Fibroblast of peridontal ligament (primary cell): ENCODE measurements at regions not wholly inside any gene's neighbourhood (a gene's known extent, or its start where the extent isn't known, plus 50 kb on each side); places are given as distances from the start of the nearest gene placed in this dataset.
"Not testable (repeated sequence)": the region's sequence is repeated elsewhere in the genome, so short reads cannot be mapped to it uniquely, and the experiment has no call there.

Source experiments
- DNase-seq: peaks from one replicate; pipeline ENCODE4 v3.0.0-alpha.2; 2010; ENCODE audit errors: extremely low read depth

DNA sequence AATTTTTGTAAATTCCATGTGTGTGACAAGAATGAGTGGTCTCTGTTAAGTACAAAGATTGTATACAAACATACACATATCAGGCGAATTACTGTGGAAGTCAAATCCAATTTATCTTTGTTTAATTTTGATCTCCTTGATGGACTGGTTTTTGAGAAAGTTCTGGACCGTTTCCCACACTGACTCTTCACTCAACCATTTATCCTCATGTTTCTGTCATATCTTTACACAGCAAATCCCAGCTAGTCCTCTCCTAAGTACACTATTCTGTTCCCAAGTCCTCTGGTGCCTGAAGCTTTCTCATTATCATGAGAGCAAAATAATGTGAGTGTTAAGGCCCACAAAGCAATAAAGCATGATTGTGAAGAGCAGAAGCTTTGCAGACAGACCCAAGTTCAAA lies 189.9 kb downstream of the WNT5A start:
- DNase-seq: no peak

GRCh38 chr3:55296791-55297190 lies 190.3 kb downstream of the WNT5A start:
- DNase-seq: peak; percentile 75

DNA sequence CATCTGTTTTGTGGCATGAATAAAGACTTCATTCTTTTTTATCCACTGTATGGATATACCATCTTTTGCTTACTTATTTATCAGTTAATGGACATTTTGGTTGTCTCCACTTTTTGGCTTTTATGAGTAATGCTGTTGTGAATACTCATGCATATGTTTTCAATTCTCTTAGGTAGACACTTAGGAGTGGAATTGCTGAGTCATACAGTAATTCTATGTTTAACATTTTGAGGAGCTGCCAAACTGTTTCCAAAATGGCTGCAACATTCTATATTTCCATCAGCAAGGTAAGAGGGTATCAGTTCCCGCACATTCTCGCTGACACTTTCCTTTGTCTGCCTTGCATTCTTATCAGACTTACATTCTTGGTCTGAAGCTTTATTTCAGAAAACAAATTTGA lies 191.1 kb downstream of the WNT5A start:
- DNase-seq: peak; percentile 78

GRCh38 chr3:55294557-55294956 lies 192.5 kb downstream of the WNT5A start:
- no peak for DNase-seq

GRCh38 chr3:55292360-55292759 lies 194.7 kb downstream of the WNT5A start:
- DNase-seq: no peak

DNA sequence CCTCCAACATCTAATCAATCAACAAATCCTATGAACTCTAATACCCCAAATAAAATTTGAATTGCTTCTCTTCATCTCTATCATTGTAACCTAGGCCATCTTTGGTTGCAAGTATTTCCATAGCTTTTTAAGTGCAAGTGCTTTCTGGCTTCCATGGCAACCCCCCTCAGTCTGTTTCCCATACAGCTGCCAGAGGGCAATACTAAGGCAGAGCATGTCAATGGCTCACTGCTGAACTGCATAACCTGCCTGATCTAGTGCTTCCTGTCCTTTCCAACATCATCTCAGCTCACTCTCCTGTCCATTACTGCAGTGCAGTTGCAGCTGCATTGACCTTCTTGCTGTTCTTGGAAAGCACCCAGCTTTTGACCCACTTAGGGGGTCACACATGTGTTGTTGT lies 198.4 kb downstream of the WNT5A start:
- DNase-seq: no peak

GRCh38 chr3:55286693-55287092 lies 200.4 kb downstream of the WNT5A start:
- no peak for DNase-seq

- DNase-seq: peak; percentile 79
These were observed 201.9 kb downstream of the WNT5A start for GRCh38 chr3:55285156-55285555.

- DNase-seq: no peak
These were observed 203.6 kb downstream of the WNT5A start for GRCh38 chr3:55283441-55283925.

GRCh38 chr3:55282994-55283393 lies 204.1 kb downstream of the WNT5A start:
- no peak for DNase-seq

DNA sequence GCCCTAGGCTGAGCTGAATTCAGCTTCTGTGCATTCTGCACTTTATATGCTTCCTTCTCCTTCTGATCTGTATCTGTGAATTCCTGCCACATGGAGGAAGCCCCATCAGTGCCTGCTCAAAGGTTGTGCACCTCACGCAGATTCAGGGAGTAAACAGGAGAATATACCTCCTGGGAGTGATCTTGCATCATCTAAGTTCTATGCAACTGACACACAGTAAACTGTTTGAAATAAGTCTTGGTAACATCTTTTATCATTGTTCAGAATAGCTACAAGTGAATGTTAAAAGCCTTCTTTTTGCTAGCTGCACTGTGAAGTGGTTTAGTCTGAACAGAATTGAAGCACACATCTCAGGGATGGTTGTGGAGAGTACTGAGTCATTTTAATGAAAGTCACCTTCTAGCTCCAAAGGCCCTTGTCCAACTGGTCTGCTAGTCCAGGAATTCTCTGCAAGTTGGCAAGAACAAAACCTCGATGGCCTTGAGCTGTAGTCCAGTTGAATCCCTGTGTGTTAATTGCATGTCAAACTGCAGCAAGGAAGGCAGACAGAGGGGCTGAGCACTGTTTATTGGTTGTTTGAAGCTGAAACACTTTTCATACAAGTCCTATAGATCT lies 215.0 kb downstream of the WNT5A start:
- peak; percentile 34 for DNase-seq

- no peak for DNase-seq
These were observed 215.6 kb downstream of the WNT5A start for GRCh38 chr3:55271549-55271948.

- peak; percentile 64 for DNase-seq
These were observed 216.1 kb downstream of the WNT5A start for GRCh38 chr3:55270976-55271375.

DNA sequence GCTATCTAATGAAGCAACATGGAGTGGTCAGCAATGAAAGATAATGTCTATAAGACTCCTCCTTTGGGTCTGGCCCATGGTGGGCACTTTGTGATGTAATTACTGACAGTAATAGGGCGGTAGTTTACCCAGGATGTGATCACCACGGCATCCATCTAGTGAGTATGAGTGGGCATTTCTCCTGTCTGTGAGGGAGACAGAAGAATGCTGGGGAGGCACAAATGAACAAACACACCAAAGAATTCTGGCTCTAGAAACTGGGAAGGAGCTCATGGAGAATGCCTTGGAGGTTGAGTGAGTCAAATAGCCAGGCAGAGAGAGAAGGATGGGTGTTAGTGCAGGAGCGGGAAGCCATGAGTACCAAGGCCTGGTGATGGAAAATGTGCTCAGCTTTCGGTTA lies 217.5 kb downstream of the WNT5A start:
- DNase-seq: no peak

- no peak for DNase-seq
These were observed 218.0 kb downstream of the WNT5A start for GRCh38 chr3:55269096-55269495.

DNA sequence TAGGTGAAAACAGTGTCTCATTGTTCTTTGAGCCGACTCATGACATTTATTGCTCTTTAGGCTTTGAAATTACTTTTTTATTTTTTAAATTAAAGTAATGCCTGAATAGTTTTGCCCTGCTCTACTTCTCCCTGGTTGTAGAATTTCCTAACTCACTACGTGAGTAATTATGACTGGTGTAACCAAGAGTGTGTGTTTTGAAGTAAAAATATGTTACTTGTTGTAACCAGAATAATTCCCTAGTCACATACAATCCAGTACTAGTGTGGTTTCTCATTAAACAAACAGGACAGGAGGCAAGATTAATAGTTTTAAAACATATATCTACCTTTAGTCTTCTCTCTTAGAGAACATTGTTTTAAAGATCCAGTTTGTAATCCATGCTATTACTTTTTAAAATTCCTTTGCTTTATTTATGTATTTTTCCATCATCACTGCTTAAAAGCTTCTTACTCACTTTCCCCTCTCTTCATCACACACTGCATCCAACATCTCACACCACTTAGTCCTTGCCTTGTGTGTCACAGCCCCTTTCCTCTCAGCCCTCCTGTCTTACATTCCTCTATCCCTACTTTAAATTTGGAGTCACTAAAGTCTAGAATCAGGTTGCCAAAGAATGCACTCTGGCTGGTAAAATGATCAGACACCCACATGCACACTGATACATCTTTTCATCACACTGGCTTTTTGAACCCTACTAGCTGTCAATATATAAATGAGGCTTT lies 219.7 kb downstream of the WNT5A start:
- DNase-seq: peak; percentile 59

- DNase-seq: no peak
These were observed 222.2 kb downstream of the WNT5A start for GRCh38 chr3:55264919-55265318.

GRCh38 chr3:55252921-55253320 lies 234.2 kb downstream of the WNT5A start:
- DNase-seq: no peak

- not testable (repeated sequence) for DNase-seq
These were observed 237.9 kb downstream of the WNT5A start for GRCh38 chr3:55249156-55249555.

DNA sequence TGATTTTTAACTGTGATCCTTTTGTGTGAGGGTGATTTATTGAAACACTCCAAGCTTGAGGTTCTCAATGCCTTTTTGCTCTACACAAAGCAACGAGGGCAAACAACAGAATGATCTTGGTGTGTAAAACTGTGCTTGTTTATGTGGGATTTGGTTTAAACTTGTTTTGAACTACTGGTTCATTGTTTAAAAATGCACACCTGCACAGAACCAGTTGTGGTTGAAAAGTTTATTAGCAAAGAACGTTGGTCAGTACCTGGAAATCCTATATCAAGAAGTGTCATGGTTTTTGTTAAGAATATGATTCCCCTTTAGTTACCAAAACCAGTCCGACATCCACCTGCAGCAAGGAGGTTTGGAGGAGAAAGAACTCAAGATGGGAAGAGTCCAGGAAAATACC lies 239.4 kb downstream of the WNT5A start:
- DNase-seq: no peak

DNA sequence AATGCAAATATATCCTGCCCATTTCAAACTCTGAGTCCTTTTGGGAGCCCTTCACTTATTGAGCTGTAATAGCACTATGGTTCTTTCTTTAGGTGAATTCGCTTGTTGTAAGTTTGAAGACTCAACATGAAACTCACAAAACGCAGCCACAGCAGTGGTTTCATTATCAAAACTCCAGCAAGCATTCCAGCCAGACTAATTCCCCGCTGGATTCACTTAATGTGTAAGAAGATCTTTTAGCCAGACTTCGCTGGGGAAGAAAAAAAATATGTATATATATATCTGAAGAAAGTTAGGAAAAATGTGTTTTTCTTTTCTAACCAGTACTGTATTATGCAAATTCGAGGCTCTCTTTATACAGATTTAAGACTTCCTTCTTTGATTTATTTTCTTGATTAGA lies 241.1 kb downstream of the WNT5A start:
- peak; percentile 79 for DNase-seq

- DNase-seq: no peak
These were observed 241.8 kb downstream of the WNT5A start for GRCh38 chr3:55245351-55245750.

DNA sequence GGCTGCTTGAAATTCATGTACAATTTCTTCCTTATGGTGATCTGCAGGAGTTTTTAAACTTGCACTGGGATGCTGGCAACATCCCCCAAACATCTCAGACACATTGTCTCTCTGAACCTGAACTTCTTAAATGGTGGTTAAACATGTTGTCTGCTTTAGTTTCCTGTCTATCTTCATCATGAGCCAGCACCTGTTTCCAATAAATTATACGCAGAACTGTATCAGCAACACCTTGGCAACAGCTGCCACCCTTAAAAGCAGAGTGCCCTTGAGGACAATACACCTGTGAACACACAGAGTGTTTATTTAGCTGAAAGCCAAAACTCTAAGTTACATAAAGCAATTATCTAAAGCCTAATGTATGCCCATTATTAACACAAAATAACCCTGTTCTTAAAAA lies 242.9 kb downstream of the WNT5A start:
- DNase-seq: no peak

DNA sequence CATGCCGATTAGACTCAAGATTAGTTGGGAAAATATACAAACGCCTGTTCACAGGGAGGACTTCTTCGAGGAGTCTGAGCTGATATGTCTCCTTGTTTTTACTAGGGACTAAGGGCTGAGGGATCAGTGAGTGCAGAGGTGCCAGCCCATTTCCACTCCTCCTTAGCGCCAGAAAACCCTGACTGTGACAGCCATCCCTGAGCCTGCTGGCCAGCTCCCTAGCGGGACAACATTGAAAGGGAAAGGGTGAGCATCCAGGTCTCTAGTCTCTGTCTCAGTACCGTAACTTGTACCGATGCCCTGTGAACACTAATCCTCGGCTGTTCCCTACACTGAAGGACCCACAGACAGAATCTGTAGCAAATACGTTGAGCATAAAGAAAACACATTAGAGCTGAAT lies 243.4 kb downstream of the WNT5A start:
- DNase-seq: no peak
